ENCODE measurements at regions not wholly inside any gene's neighbourhood (a gene's known extent, or its start where the extent isn't known, plus 50 kb on each side); places are given as distances from the start of the nearest gene placed in this dataset.

GRCh38 chrY:8794561-8794960 lies 542.7 kb upstream of the TSPY4 start:
- H3K9me3 ChIP-seq: no peaks in the 10 kb centered on the region
- H3K4me1 ChIP-seq: no peaks in the 10 kb centered on the region
- H3K27me3 ChIP-seq: no peaks in the 10 kb centered on the region
- intact Hi-C loops (cut with DNase I): no loop called here
- no peaks in the 10 kb centered on the region for H3K36me3 ChIP-seq
- TF ChIP-seq, protein P1, sequence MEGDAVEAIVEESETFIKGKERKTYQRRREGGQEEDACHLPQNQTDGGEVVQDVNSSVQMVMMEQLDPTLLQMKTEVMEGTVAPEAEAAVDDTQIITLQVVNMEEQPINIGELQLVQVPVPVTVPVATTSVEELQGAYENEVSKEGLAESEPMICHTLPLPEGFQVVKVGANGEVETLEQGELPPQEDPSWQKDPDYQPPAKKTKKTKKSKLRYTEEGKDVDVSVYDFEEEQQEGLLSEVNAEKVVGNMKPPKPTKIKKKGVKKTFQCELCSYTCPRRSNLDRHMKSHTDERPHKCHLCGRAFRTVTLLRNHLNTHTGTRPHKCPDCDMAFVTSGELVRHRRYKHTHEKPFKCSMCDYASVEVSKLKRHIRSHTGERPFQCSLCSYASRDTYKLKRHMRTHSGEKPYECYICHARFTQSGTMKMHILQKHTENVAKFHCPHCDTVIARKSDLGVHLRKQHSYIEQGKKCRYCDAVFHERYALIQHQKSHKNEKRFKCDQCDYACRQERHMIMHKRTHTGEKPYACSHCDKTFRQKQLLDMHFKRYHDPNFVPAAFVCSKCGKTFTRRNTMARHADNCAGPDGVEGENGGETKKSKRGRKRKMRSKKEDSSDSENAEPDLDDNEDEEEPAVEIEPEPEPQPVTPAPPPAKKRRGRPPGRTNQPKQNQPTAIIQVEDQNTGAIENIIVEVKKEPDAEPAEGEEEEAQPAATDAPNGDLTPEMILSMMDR (IDR thresholded peaks at IDR 0.05): no peak
- no peak for DNase-seq
- 30% methylated on average over 2 of the region's 2 CpGs; no CpG with 5 or more reads in 1 of the 2 donors for WGBS, 2 donors
- ATAC-seq: no peak
- FAIRE-seq: no peak
- no peak overlapping the region for H3K4me3 ChIP-seq
- H3K27ac ChIP-seq: no peak overlapping the region

DNA sequence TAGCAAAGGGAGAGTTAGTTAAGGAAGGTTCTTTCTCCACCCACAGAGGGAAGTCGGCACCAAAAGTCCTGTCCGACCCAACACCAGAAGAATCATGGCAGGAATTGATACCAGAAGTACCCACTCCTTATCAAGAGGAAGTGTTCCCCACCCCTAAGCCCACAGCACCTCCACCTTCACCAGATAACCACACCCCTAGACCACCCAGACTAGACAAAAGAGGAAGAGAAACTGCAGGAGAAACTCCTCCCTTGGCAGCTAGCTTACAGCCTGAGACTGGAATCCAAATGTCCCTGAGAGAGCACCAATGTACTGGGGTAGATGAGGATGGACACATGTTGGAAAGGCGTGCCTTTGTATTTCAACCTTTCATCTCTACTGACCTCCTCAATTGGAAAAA lies 532.9 kb upstream of the TSPY4 start:
- Histone ChIP-seq H3K4me3 (no peak overlapping the region), H3K36me3 (no peaks in the 10 kb centered on the region), H3K27me3 (no peaks in the 10 kb centered on the region), H3K4me1 (no peaks in the 10 kb centered on the region), H3K27ac (no peak overlapping the region), H3K9me3 (no peaks in the 10 kb centered on the region)
- no peak for DNase-seq
- FAIRE-seq: no peak
- no peak for ATAC-seq
- TF ChIP-seq, protein P1 (IDR thresholded peaks at IDR 0.05): no peak
- intact Hi-C loops (cut with DNase I): no loop called here
- 71% methylated on average over 3 of the region's 3 CpGs; no CpG with 5 or more reads in 1 of the 2 donors for WGBS, 2 donors

- H3K4me1 ChIP-seq: no peaks in the 10 kb centered on the region
- TF ChIP-seq, protein P1 (IDR thresholded peaks at IDR 0.05): no peak
- intact Hi-C loops (cut with DNase I): no loop called here
- no peak overlapping the region for H3K4me3 ChIP-seq
- 80% methylated on average over 5 of the region's 5 CpGs; no CpG with 5 or more reads in 1 of the 2 donors for WGBS, 2 donors
- FAIRE-seq: no peak
- H3K27me3 ChIP-seq: no peaks in the 10 kb centered on the region
- no peaks in the 10 kb centered on the region for H3K9me3 ChIP-seq
- no peak for ATAC-seq
- no peak overlapping the region for H3K27ac ChIP-seq
- no peaks in the 10 kb centered on the region for H3K36me3 ChIP-seq
- DNase-seq: no peak
Measured at GRCh38 chrY:8807648-8808408, 529.4 kb upstream of the TSPY4 start.

DNA sequence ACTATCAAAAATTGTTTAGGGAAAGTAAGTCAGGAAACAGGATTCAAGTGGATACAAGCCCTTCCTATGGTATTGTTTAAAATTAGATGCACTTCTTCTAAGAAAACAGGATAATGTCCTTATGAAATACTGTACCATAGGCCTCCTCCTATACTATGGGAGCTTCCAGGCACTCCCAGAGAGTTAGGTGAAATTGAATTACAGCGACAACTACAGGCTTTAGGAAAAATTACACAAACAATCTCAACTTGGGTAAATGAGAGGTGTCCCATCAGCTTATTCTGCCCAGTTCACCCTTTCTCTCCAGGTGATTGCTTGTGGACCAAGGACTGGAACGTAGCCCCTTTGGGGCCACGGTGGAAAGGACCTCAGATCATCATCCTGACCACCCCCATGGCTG lies 528.7 kb upstream of the TSPY4 start:
- H3K4me1 ChIP-seq: no peaks in the 10 kb centered on the region
- 15% methylated on average over 3 of the region's 3 CpGs; no CpG with 5 or more reads in 1 of the 2 donors for WGBS, 2 donors
- FAIRE-seq (no peak), ATAC-seq (no peak), DNase-seq (no peak)
- H3K4me3 ChIP-seq: no peak overlapping the region
- H3K27ac ChIP-seq: no peak overlapping the region
- H3K27me3 ChIP-seq: no peaks in the 10 kb centered on the region
- intact Hi-C loops (cut with DNase I): no loop called here
- TF ChIP-seq, protein P1 (IDR thresholded peaks at IDR 0.05): no peak
- H3K9me3 ChIP-seq: no peaks in the 10 kb centered on the region
- H3K36me3 ChIP-seq: no peaks in the 10 kb centered on the region

GRCh38 chrY:8809076-8809475 lies 528.2 kb upstream of the TSPY4 start:
- Histone ChIP-seq H3K9me3 (no peaks in the 10 kb centered on the region), H3K36me3 (no peaks in the 10 kb centered on the region), H3K4me3 (no peak overlapping the region), H3K27ac (no peak overlapping the region), H3K4me1 (no peaks in the 10 kb centered on the region), H3K27me3 (no peaks in the 10 kb centered on the region)
- DNase-seq (no peak), FAIRE-seq (no peak), ATAC-seq (no peak)
- 42% methylated on average over 2 of the region's 2 CpGs; no CpG with 5 or more reads in 1 of the 2 donors for WGBS, 2 donors
- TF ChIP-seq, protein P1 (IDR thresholded peaks at IDR 0.05): no peak
- intact Hi-C loops (cut with DNase I): no loop called here

Data from pancreas (tissue), 10 donors.